Globus pallidus (tissue), 1 donor: ENCODE measurements at regions not wholly inside any gene's neighbourhood (a gene's known extent, or its start where the extent isn't known, plus 50 kb on each side); places are given as distances from the start of the nearest gene placed in this dataset.

Experiments
- DNase-seq: peaks from one replicate; pipeline ENCODE4 v3.0.0-alpha.2; 2015; ENCODE audit warnings: low spot score

- no peak for DNase-seq
These were observed 120.3 kb upstream of the DKK2 start for GRCh38 chr4:107156443-107156842.

GRCh38 chr4:107155366-107155765 is 119.3 kb upstream of the DKK2 start:
- no peak for DNase-seq

- DNase-seq, result no peak
These were observed 117.8 kb upstream of the DKK2 start for GRCh38 chr4:107153956-107154355.

GRCh38 chr4:107153228-107153627 is 117.1 kb upstream of the DKK2 start:
- no peak for DNase-seq

- DNase-seq, result no peak
These were observed 115.1 kb upstream of the DKK2 start for GRCh38 chr4:107151173-107151572.

- no peak for DNase-seq
These were observed 112.8 kb upstream of the DKK2 start for GRCh38 chr4:107148904-107149303.

GRCh38 chr4:107147873-107148272 is 111.8 kb upstream of the DKK2 start:
- no peak for DNase-seq

GRCh38 chr4:107138433-107138832 is 102.3 kb upstream of the DKK2 start:
- DNase-seq, result no peak

- no peak for DNase-seq
These were observed 98.0 kb upstream of the DKK2 start for GRCh38 chr4:107133965-107134653.

- DNase-seq, result no peak
These were observed 95.2 kb upstream of the DKK2 start for GRCh38 chr4:107131295-107131694.

- no peak for DNase-seq
These were observed 94.0 kb upstream of the DKK2 start for GRCh38 chr4:107130157-107130556.

- no peak for DNase-seq
These were observed 93.5 kb upstream of the DKK2 start for GRCh38 chr4:107129611-107130010.

- no peak for DNase-seq
These were observed 93.0 kb upstream of the DKK2 start for GRCh38 chr4:107129076-107129475.

GRCh38 chr4:107128116-107128515 is 92.0 kb upstream of the DKK2 start:
- DNase-seq, result no peak

- no peak for DNase-seq
These were observed 89.4 kb upstream of the DKK2 start for GRCh38 chr4:107125496-107125895.

GRCh38 chr4:107122736-107123135 is 86.6 kb upstream of the DKK2 start:
- no peak for DNase-seq

- DNase-seq, result no peak
These were observed 84.5 kb upstream of the DKK2 start for GRCh38 chr4:107120661-107121060.

- no peak for DNase-seq
These were observed 81.6 kb upstream of the DKK2 start for GRCh38 chr4:107117726-107118125.

- DNase-seq, result no peak
These were observed 79.2 kb upstream of the DKK2 start for GRCh38 chr4:107115185-107115847.

- no peak for DNase-seq
These were observed 77.9 kb upstream of the DKK2 start for GRCh38 chr4:107114059-107114458.

GRCh38 chr4:107098401-107098800 is 62.3 kb upstream of the DKK2 start:
- no peak for DNase-seq

GRCh38 chr4:107094976-107095375 is 58.9 kb upstream of the DKK2 start:
- DNase-seq, result no peak

GRCh38 chr4:107094332-107094731 is 58.2 kb upstream of the DKK2 start:
- DNase-seq, result no peak
